ENCODE measurements at regions not wholly inside any gene's neighbourhood (a gene's known extent, or its start where the extent isn't known, plus 50 kb on each side); places are given as distances from the start of the nearest gene placed in this dataset.

DNA sequence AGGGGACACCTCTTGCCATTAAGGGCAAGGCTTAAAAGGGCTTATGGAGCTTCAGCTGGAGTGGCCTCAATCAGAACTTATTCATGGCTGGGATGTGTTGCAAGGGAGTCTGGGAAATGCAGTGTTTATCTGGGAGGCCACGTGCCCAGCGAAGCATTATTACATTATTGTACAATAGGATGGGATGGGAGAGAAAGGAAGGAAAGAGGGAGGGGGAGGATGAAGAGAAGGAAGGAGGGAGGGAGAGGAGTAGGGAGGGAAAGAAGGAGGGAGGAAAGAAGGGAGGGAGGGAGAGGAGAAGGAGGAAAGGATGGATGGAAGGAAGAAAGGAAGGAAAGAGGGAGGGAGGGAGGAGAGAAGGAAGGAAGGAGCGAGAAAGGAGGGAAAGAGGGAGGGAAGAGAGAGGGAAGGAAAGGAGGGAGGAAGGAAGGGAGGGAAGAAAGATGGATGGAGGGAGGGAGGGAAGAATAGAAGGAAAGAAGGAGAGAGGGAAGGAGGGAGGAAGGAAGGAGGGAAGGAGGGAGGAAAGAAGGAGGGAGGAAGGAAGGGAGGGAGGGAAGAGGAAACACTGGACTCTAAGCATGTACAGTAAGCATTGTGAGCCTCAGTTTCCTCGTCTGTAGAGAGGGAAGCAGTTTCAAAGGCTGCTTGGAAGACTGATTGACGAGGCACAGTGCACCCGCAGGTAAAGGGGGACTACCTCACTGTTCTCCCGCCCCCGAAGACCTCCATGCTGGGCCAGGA, 62.2 kb downstream of the MYEOV start:
- WGBS, 2 donors: 83 to 87% methylated on average over 8 of the region's 8 CpGs
- Histone ChIP-seq H3K27me3 (no peaks in the 10 kb centered on the region), H3K9me3 (peaks cover 0 to 7% (median 3%) of the 10 kb centered on the region in 4 donors), H3K27ac (no peak overlapping the region), H3K4me1 (no peaks in the 10 kb centered on the region), H3K4me3 (no peak overlapping the region), H3K36me3 (no peaks in the 10 kb centered on the region)
- DNase-seq: no peak
- intact Hi-C loops (cut with DNase I): no loop called here
- TF ChIP-seq POLR2A (IDR thresholded peaks at IDR 0.05): no peak
- no peak for TF ChIP-seq EP300 (IDR thresholded peaks at IDR 0.05)
- no peak for TF ChIP-seq POLR2AphosphoS5 (IDR thresholded peaks at IDR 0.05)
- TF ChIP-seq, protein P1, sequence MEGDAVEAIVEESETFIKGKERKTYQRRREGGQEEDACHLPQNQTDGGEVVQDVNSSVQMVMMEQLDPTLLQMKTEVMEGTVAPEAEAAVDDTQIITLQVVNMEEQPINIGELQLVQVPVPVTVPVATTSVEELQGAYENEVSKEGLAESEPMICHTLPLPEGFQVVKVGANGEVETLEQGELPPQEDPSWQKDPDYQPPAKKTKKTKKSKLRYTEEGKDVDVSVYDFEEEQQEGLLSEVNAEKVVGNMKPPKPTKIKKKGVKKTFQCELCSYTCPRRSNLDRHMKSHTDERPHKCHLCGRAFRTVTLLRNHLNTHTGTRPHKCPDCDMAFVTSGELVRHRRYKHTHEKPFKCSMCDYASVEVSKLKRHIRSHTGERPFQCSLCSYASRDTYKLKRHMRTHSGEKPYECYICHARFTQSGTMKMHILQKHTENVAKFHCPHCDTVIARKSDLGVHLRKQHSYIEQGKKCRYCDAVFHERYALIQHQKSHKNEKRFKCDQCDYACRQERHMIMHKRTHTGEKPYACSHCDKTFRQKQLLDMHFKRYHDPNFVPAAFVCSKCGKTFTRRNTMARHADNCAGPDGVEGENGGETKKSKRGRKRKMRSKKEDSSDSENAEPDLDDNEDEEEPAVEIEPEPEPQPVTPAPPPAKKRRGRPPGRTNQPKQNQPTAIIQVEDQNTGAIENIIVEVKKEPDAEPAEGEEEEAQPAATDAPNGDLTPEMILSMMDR (IDR thresholded peaks at IDR 0.05): no peak

DNA sequence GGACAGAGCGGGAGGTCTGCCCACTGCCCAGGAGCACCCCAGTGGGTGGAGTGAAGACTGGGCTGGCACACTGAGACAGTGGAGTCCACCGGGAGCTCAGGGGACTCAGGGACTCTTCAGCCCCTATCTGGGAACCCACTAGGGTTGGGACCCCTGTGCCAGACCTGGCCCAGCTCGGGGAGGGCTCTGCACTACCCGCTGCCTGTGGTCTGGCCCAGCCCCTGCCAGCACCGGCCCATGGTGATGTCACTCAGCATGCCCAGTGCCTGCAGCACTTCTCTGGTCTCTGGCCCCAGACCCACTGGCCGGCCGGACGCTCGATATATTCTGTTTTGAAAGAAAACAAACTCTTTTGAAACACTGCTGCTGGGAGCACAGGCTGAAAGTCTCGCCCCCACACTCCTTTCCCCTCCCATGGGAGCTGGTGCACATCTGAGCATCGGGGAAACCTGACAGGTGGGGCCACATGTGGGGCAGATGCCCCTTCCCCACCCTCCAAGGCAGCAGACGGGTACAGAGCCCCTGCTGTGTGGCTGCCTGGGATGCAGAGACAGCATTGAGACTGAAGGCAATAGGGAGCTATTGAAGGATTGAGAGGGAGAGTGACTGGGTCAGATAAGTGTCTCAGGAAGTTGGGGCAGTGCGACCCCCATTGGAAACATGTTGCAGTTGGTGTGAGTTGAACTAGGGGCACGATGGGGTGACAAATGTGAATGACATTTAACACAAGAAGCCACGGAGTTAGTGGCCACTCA, 62.9 kb downstream of the MYEOV start:
- intact Hi-C loops (cut with DNase I): no loop called here
- 89% methylated on average over 15 of the region's 15 CpGs for WGBS, 2 donors
- Histone ChIP-seq H3K4me1 (no peaks in the 10 kb centered on the region), H3K36me3 (no peaks in the 10 kb centered on the region), H3K4me3 (no peak overlapping the region), H3K9me3 (peaks cover 0 to 7% (median 3%) of the 10 kb centered on the region in 4 donors), H3K27ac (no peak overlapping the region), H3K27me3 (no peaks in the 10 kb centered on the region)
- no peak for TF ChIP-seq POLR2AphosphoS5 (IDR thresholded peaks at IDR 0.05)
- TF ChIP-seq, protein P1 (IDR thresholded peaks at IDR 0.05): no peak
- no peak for TF ChIP-seq EP300 (IDR thresholded peaks at IDR 0.05)
- TF ChIP-seq POLR2A (IDR thresholded peaks at IDR 0.05): no peak
- no peak for DNase-seq

DNA sequence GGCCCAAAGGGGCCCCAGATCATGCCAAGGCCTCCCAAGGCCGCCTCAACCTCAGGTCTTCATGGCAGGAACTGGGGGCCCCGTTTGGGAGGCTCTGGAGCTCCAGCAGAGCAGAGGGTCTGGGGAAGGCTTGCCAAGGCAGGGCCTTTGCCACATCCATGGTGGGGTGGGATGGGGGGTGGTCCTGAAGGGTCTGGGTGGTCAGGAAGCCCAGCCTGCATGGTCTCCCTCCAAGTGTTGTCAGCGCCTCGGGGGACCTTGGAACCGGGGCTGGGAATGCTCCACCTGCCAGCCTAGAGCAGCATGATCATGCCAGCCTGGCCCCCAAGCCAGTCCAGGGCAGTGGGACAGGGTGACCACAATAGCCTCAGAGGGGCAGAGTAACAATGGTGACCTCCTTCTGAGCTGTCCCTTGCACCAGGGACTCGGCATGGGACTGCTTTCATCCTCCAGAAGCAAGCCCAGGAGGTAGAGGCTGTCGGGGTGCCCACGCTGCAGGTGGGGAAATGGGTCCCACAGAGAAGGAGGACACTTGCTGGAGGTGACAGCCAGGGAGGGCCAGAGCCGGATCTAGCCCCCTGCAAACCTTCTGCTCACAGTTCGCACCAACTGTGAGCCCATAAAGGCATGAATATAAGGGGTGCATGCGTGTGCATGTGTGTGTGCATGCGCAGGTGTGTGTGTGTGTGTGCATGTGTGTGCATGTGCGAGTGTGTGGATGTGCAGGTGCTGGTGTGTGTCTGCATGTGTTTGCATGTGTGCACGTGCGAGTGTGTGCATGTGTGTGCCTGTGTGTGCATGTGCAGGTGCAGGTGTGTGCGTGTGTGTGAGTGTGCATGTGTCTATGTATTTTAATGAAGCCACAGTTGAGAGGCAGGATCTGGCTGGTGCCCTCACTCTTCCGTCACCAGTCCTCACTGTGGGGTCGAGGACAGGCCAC, 63.8 kb downstream of the MYEOV start:
- TF ChIP-seq, protein P1 (IDR thresholded peaks at IDR 0.05): no peak
- no peak overlapping the region for H3K27ac ChIP-seq
- H3K4me3 ChIP-seq: no peak overlapping the region
- 90 to 91% methylated on average over 18 of the region's 18 CpGs for WGBS, 2 donors
- H3K27me3 ChIP-seq: no peaks in the 10 kb centered on the region
- no peaks in the 10 kb centered on the region for H3K4me1 ChIP-seq
- intact Hi-C loops (cut with DNase I): no loop called here
- H3K36me3 ChIP-seq: no peaks in the 10 kb centered on the region
- peaks cover 0 to 7% (median 3%) of the 10 kb centered on the region in 4 donors for H3K9me3 ChIP-seq
- no peak for DNase-seq

DNA sequence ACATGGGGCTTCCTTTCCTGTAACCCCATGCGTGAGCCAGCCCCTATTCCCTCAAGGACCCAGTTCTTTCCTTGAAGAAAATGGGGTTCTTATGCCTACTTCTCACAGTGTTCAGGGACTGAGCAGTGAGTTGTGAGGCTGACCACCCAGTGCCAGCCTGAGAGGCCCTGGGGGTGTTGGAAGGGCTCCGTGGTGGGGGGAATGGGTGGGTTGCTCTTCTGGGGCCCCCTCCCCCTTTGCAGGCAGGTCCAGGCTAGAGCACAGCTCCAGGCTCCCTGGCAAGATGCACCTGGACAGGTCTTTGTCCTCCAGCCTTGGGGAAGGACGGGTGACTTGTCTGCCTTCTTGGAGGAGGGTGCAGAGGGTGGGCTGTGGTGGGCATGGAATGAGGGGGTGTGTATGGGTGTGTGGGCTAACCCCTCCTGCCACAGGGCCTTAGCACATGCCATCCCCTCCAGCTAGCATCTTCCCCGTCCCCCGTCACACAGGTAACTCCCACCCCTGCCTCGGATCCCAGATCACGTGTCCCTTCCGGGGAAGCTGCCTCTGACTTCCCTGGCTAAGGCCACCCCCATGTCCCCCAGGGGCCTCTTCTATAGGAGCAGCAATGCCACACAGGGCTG, 64.6 kb downstream of the MYEOV start:
- Histone ChIP-seq H3K27ac (no peak overlapping the region), H3K4me3 (no peak overlapping the region), H3K4me1 (no peaks in the 10 kb centered on the region), H3K9me3 (peaks cover 0 to 7% (median 3%) of the 10 kb centered on the region in 4 donors), H3K27me3 (no peaks in the 10 kb centered on the region), H3K36me3 (no peaks in the 10 kb centered on the region)
- 93 to 94% methylated on average over 8 of the region's 8 CpGs for WGBS, 2 donors
- intact Hi-C loops (cut with DNase I): no loop called here
- no peak for DNase-seq
- no peak for TF ChIP-seq POLR2AphosphoS5 (IDR thresholded peaks at IDR 0.05)
- TF ChIP-seq POLR2A (IDR thresholded peaks at IDR 0.05): no peak
- TF ChIP-seq, protein P1 (IDR thresholded peaks at IDR 0.05): no peak
- no peak for TF ChIP-seq EP300 (IDR thresholded peaks at IDR 0.05)

All from sigmoid colon (tissue), 6 donors.